Memory B cell (primary cell): ENCODE measurements at regions not wholly inside any gene's neighbourhood (a gene's known extent, or its start where the extent isn't known, plus 50 kb on each side); places are given as distances from the start of the nearest gene placed in this dataset.

Source experiments
- ATAC-seq: fragments of 150-1000 bp; cut with Tn5 transposase; 2 replicates; pipeline ENCODE4 v1.10.0; 2021; ENCODE audit warnings: low read depth, mild to moderate bottlenecking, moderate library complexity
- DNase-seq, 2 donors: peaks; one replicate each; pipeline ENCODE4 v3.0.0; 2022; ENCODE audit warnings: low spot score in 2 of 2
- H3K27ac Mint-ChIP-seq: one replicate; pipeline ENCODE4 v1.8.0; 2022; ENCODE audit warnings: mild to moderate bottlenecking, moderate library complexity, mixed read lengths
- H3K27me3 Mint-ChIP-seq: one replicate; pipeline ENCODE4 v1.8.0; 2022; ENCODE audit warnings: mixed read lengths
- H3K36me3 Mint-ChIP-seq: one replicate; pipeline ENCODE4 v1.8.0; 2022; ENCODE audit warnings: mild to moderate bottlenecking, mixed read lengths
- H3K4me1 Mint-ChIP-seq: one replicate; pipeline ENCODE4 v1.8.0; 2022; ENCODE audit warnings: mixed read lengths
- H3K4me3 Mint-ChIP-seq: one replicate; pipeline ENCODE4 v1.8.0; 2022; ENCODE audit warnings: mild to moderate bottlenecking, moderate library complexity, mixed read lengths
- H3K9me3 Mint-ChIP-seq: one replicate; pipeline ENCODE4 v1.8.0; 2022; ENCODE audit warnings: mixed read lengths

DNA sequence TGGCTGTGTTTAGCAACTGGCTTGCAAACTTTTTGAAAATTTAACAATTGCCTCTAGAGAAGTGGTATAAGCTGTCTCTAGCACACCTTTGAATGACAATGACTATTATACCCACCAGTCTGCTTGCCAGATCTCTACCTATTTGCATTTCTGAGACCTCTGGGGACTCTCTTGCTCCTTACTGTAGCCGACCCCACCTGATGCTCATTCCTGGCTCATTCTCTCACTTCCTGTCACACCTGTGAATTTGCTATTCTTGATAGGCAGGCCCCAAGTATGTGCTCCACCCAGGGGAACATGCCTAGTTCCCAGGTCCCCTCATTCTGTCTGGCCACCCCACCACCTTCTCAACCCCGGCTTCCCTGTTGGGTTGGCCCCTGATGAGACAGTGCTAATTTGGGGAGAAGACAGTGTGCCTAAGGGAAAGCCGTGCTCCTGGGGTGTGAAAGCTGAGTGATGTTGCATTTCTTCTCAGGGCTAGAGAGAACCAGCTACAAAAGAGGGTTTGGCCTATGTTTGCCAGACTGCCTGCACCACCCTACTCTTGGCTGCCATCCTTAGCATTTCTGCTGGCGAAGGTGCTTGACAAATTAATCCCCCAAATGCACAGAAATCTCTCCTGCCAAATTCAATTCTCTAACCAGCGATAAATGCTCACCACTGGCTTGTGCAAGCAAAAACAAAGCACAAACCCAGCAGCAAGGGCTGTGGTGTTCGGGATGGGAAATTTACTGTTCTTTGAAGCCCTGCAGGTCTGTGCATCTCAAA lies 138.2 kb downstream of the RPS24 start:
- Mint-ChIP-seq H3K36me3 (no peaks in the 10 kb centered on the region), H3K9me3 (peaks cover 1% of the 10 kb centered on the region), H3K27ac (no peak overlapping the region), H3K27me3 (peaks cover 10% of the 10 kb centered on the region), H3K4me1 (peaks cover 4% of the 10 kb centered on the region), H3K4me3 (no peak overlapping the region)
- ATAC-seq: no peak
- no peak for DNase-seq

DNA sequence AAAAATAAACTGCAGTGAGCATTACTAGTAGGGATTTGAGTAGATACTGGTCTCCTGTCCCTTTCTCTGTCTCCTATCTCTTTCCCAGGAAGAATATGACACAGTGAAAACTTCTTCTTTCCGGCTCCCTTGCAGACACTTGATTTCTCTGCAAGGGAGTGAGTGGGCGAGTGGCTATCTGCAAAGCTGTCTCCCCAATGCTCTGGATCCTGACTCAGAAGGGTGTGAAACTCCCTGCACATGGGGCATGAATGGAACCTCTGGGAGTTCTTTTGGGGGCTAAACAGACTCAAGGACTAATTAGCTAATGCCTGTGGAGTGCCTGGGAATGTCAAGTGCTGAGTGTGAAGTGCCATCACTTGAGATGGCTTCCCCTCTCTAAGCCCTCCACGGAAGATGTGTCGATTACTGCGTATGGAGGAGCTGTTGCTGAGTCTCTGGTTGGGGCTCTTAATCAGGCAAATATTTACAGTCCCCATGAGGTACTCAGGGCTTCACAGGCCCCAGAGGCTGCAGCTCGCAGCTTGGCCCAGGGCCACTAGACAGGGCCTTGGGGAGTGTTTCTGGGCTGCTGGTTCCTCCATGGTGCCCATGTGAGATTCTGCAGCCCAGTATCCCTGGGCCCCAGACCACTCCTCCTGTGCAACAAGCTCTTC lies 139.8 kb downstream of the RPS24 start:
- Mint-ChIP-seq H3K36me3 (no peaks in the 10 kb centered on the region), H3K27ac (no peak overlapping the region), H3K9me3 (peaks cover 1% of the 10 kb centered on the region), H3K27me3 (peaks cover 9% of the 10 kb centered on the region), H3K4me1 (peaks cover 4% of the 10 kb centered on the region), H3K4me3 (no peak overlapping the region)
- ATAC-seq (no peak), DNase-seq (no peak)

DNA sequence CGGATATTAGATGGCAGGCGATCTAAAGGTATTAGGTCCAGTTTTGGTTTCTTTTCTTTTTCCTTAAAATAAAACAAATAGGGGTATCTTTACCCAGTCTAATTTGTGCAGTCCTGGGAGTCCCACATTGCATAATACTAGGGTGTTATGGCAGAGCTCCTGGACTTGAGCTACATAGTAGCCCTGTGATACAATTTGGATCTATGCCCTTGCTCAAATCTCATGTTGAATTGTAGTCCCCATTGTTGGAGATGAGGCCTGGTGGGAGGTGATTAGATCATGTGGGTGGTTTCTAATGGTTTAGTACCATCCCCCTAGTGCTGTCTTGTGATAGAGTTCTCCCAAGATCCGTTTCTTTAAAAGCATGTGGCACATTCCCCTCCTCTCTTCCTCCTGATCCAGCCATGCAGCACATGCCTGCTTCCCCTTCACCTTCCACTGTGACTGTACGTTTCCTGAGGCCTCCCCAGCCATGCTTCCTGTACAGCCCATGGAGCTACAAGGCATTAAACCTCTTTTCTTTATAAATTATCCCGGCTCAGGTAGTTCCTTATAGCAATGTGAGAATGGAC lies 141.9 kb downstream of the RPS24 start:
- no peaks in the 10 kb centered on the region for H3K36me3 Mint-ChIP-seq
- DNase-seq (no peak), ATAC-seq (no peak)
- no peak overlapping the region for H3K4me3 Mint-ChIP-seq
- peaks cover 4% of the 10 kb centered on the region for H3K4me1 Mint-ChIP-seq
- no peak overlapping the region for H3K27ac Mint-ChIP-seq
- H3K9me3 Mint-ChIP-seq: no peaks in the 10 kb centered on the region
- peaks cover 4% of the 10 kb centered on the region for H3K27me3 Mint-ChIP-seq

DNA sequence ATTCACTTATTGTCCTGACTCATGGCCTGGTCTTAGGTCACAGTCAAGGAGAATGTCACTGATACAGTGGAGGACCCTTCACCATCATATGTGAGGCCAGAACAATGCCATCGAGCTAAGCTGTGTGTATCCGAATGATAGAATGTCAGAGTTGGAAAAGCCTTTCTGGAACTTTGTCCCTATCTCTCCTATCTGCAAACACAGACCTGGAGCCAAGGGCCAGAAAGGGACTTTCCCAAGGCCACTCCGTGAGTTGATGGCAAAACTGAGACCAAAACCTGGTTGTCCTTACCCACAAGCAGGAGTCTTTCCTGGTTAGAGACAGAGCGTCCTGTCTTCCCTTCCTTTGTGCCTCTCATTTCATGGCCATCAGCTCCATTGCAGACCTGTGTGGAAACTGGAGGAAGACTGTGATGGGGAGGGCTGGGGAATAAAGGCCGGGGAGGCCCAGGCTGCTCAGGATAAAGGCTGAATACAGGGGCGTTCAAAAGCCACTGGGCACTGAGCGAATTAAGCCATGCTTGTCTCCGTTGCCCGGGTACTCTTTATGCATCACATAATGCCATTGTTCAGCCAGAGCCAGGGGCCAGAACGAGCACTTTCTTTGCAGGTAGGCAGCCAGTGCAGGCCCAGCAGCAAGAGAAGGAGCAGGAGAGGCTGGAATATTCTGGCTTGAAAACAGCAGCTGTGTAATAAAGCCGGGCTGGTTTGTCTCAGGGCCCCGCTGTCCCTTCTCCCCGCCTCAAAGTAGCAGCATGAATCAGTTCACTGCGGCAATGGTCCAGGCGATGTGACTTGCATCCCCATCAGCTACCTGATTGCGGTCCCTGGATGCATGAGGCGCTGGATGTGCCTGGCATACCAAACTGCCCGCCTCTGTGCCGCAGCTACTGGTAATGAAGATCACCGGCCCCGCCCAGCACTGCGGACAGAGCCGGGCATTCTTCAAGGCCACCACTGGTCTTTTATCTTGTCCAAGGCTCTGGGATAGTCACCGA lies 143.0 kb downstream of the RPS24 start:
- ATAC-seq (no peak), DNase-seq (no peak)
- peaks cover 3% of the 10 kb centered on the region for H3K4me1 Mint-ChIP-seq
- H3K27ac Mint-ChIP-seq: no peak overlapping the region
- H3K4me3 Mint-ChIP-seq: no peak overlapping the region
- H3K27me3 Mint-ChIP-seq: peaks cover 8% of the 10 kb centered on the region
- H3K36me3 Mint-ChIP-seq: no peaks in the 10 kb centered on the region
- no peaks in the 10 kb centered on the region for H3K9me3 Mint-ChIP-seq

DNA sequence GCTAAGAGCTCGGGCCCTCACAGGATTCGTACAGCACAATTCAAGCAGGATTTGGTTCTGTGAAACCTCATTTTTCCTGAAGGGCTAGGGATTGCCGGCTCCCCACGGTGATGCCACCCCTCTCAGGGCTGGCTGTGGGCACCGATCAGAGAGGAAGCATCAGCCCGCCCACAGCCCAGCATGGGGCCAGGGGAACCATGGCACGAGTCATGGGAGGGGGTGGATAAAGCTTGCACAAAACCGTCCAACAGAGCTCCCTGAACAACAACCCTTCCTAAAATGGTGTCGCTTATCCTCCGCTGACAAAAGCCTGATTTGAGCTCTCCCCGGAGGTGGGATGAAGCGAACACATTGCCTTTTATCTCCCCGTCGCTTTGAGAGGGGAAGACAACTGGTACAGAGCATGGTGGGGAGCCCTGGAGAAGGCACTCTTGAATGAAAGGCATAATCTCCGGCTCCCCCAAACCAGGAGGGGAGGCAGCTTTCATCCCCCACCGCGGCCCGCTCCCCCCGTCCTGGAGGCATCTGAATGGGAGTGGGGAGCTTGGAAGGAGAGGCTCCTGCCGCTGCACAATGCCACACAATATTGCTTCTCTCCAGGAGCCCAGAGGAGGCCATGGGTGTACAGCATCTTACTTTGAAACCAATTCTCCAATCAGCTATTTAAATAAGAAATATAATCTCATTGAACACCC lies 144.0 kb downstream of the RPS24 start:
- Mint-ChIP-seq H3K27me3 (peaks cover 9% of the 10 kb centered on the region), H3K4me1 (no peaks in the 10 kb centered on the region), H3K27ac (no peak overlapping the region), H3K9me3 (no peaks in the 10 kb centered on the region), H3K36me3 (no peaks in the 10 kb centered on the region), H3K4me3 (no peak overlapping the region)
- DNase-seq: no peak
- ATAC-seq: no peak

GRCh38 chr10:78178397-78178796 lies 144.7 kb downstream of the RPS24 start:
- H3K4me3 Mint-ChIP-seq: no peak overlapping the region
- peaks cover 9% of the 10 kb centered on the region for H3K27me3 Mint-ChIP-seq
- no peaks in the 10 kb centered on the region for H3K36me3 Mint-ChIP-seq
- DNase-seq (no peak), ATAC-seq (no peak)
- no peaks in the 10 kb centered on the region for H3K4me1 Mint-ChIP-seq
- H3K9me3 Mint-ChIP-seq: no peaks in the 10 kb centered on the region
- no peak overlapping the region for H3K27ac Mint-ChIP-seq

DNA sequence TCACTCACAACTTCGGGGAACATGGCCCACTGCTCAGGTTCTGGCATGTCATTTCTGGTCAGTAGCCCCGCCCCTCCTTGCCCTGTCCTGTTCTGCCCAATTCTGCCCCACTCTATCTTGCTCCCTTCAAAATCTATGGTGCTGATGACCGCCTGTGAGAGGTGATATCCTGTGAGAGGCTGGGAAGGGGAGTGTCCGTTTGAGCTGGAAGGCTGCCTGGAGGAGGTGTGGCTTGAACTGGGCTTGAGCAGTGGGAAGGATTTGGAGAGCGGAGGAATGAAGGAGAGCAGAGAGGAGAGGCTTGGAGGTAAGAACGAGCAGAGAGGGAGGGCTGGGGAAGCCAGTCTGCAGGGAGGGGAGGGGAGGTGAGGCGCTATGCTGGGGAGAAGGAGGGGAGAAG lies 145.3 kb downstream of the RPS24 start:
- H3K36me3 Mint-ChIP-seq: no peaks in the 10 kb centered on the region
- H3K9me3 Mint-ChIP-seq: no peaks in the 10 kb centered on the region
- H3K27me3 Mint-ChIP-seq: peaks cover 9% of the 10 kb centered on the region
- H3K4me3 Mint-ChIP-seq: no peak overlapping the region
- DNase-seq (no peak), ATAC-seq (no peak)
- H3K4me1 Mint-ChIP-seq: no peaks in the 10 kb centered on the region
- H3K27ac Mint-ChIP-seq: no peak overlapping the region

DNA sequence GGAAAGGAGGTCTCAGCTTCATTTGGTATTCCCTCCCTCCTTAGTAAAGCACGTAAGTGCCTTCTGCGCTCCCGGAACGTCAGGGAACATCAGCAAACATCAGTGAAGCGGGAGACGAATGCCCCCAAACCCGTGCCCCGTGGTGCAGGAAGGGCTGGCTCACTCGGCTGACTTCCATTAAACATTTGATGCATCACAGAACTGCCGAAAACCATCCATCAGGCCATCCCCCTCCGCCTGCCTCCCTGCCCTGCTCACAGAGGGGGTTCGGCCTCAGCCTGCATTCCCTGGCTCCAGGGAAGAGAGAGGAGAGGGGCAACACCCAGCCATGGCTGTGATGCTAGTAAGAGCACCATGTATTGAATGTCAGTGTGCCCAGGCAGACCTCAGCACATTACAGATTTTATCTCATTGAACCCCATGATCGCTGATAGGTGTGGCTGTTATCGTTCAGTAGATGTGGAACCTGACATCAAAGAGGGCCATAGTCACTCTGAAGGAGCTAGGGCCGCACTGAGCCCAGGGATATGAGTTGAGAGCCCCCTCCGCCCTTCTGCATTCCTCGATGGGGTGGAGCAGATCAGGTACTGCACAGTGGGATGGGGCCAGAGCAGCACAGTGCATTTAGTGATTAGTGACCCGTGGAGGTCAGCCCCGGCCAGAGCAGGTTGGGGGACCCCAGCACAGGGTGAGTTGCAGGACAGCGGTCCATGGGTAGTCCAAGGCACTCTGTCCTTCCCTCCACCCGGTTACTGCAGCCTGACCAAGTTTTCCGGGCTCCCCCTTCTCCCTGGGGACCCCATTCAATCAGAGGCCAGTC lies 146.4 kb downstream of the RPS24 start:
- DNase-seq (no peak), ATAC-seq (no peak)
- Mint-ChIP-seq H3K27ac (no peak overlapping the region), H3K9me3 (no peaks in the 10 kb centered on the region), H3K4me3 (no peak overlapping the region), H3K36me3 (no peaks in the 10 kb centered on the region), H3K4me1 (no peaks in the 10 kb centered on the region), H3K27me3 (peaks cover 6% of the 10 kb centered on the region)

- H3K27me3 Mint-ChIP-seq: peaks cover 6% of the 10 kb centered on the region
- no peak overlapping the region for H3K4me3 Mint-ChIP-seq
- ATAC-seq: no peak
- H3K36me3 Mint-ChIP-seq: no peaks in the 10 kb centered on the region
- H3K4me1 Mint-ChIP-seq: no peaks in the 10 kb centered on the region
- H3K9me3 Mint-ChIP-seq: no peaks in the 10 kb centered on the region
- DNase-seq: no peak
- no peak overlapping the region for H3K27ac Mint-ChIP-seq
Measured at GRCh38 chr10:78181381-78182055, 147.9 kb downstream of the RPS24 start.

GRCh38 chr10:78182841-78183240 lies 149.2 kb downstream of the RPS24 start:
- DNase-seq: no peak
- Mint-ChIP-seq H3K4me3 (no peak overlapping the region), H3K27me3 (peaks cover 6% of the 10 kb centered on the region), H3K27ac (no peak overlapping the region), H3K9me3 (no peaks in the 10 kb centered on the region), H3K4me1 (no peaks in the 10 kb centered on the region), H3K36me3 (no peaks in the 10 kb centered on the region)
- ATAC-seq: no peak

- Mint-ChIP-seq H3K4me1 (no peaks in the 10 kb centered on the region), H3K4me3 (no peak overlapping the region), H3K27ac (no peak overlapping the region), H3K27me3 (peaks cover 5% of the 10 kb centered on the region), H3K9me3 (no peaks in the 10 kb centered on the region), H3K36me3 (no peaks in the 10 kb centered on the region)
- DNase-seq: no peak
- no peak for ATAC-seq
Measured at GRCh38 chr10:78184851-78185692, 151.4 kb downstream of the RPS24 start.

- H3K4me1 Mint-ChIP-seq: no peaks in the 10 kb centered on the region
- no peaks in the 10 kb centered on the region for H3K9me3 Mint-ChIP-seq
- H3K4me3 Mint-ChIP-seq: no peak overlapping the region
- ATAC-seq (no peak), DNase-seq (no peak)
- H3K36me3 Mint-ChIP-seq: no peaks in the 10 kb centered on the region
- H3K27ac Mint-ChIP-seq: no peak overlapping the region
- H3K27me3 Mint-ChIP-seq: peaks cover 4% of the 10 kb centered on the region
Measured at GRCh38 chr10:78185693-78186055, 152.0 kb downstream of the RPS24 start.
